DOHH2 (cell line): ENCODE measurements at regions not wholly inside any gene's neighbourhood (a gene's known extent, or its start where the extent isn't known, plus 50 kb on each side); places are given as distances from the start of the nearest gene placed in this dataset.

ENCODE experiments used
- H3F3A ChIP-seq: fragments of 200-600 bp; sonication (generic), shearing (Covaris generic); 2 replicates; pipeline ENCODE4 v1.6.0; 2016; ENCODE audit warnings: antibody characterized with exemption, mild to moderate bottlenecking; ENCODE audit not compliant: control insufficient read depth, insufficient read depth
- H3K27ac ChIP-seq: fragments of 200-600 bp; sonication (generic); 2 replicates; pipeline ENCODE4 v1.5.1; 2014; ENCODE audit warnings: low read depth, mild to moderate bottlenecking, low read length, moderate library complexity
- H3K27me3 ChIP-seq: fragments of 200-600 bp; sonication (generic); 2 replicates; pipeline ENCODE4 v1.6.1; 2014; ENCODE audit warnings: mild to moderate bottlenecking, low read length, mixed read lengths; ENCODE audit not compliant: control insufficient read depth
- H3K36me3 ChIP-seq: fragments of 200-600 bp; sonication (generic); 2 replicates; pipeline ENCODE4 v1.6.1; 2014; ENCODE audit warnings: mild to moderate bottlenecking, low read length, moderate library complexity, mixed read lengths; ENCODE audit not compliant: control insufficient read depth
- H3K4me1 ChIP-seq: fragments of 200-600 bp; sonication (generic); 2 replicates; pipeline ENCODE4 v1.6.1; 2014; ENCODE audit warnings: mild to moderate bottlenecking, low read length, mixed read lengths; ENCODE audit not compliant: control insufficient read depth
- H3K4me2 ChIP-seq: fragments of 200-600 bp; sonication (generic); 2 replicates; pipeline ENCODE4 v1.6.0; 2014; ENCODE audit warnings: mild to moderate bottlenecking, low read length, moderate library complexity
- H3K4me3 ChIP-seq: fragments of 200-600 bp; sonication (generic); 2 replicates; pipeline ENCODE4 v1.5.1; 2014; ENCODE audit warnings: mild to moderate bottlenecking, low read length, mixed read lengths
- H3K79me2 ChIP-seq: fragments of 200-600 bp; sonication (generic); 2 replicates; pipeline ENCODE4 v1.6.1; 2014; ENCODE audit warnings: mild to moderate bottlenecking, low read length, mixed read lengths; ENCODE audit not compliant: control insufficient read depth
- H3K9me2 ChIP-seq: fragments of 200-600 bp; sonication (generic); replicated peaks from 2 replicates; pipeline ENCODE4 v1.6.1; 2014; ENCODE audit warnings: mild to moderate bottlenecking, low read length, mixed read lengths; ENCODE audit not compliant: control insufficient read depth
- H3K9me3 ChIP-seq: fragments of 200-600 bp; sonication (generic); 2 replicates; pipeline ENCODE4 v1.6.1; 2014; ENCODE audit warnings: antibody characterized with exemption, low read length, mixed read lengths; ENCODE audit not compliant: control insufficient read depth, insufficient read depth
- H4K20me1 ChIP-seq: fragments of 200-600 bp; sonication (generic); 2 replicates; pipeline ENCODE4 v1.6.0; 2014; ENCODE audit warnings: low read depth, mild to moderate bottlenecking, antibody characterized with exemption, low read length, moderate library complexity; ENCODE audit not compliant: control insufficient read depth, insufficient read depth
- EZH2phosphoT487 ChIP-seq: fragments of 200-600 bp; sonication (generic); IDR thresholded peaks from 2 replicates; pipeline ENCODE4 v1.6.1; 2017; ENCODE audit warnings: borderline replicate concordance, mild to moderate bottlenecking, antibody characterized with exemption, low read length, moderate library complexity, mixed read lengths
- TF ChIP-seq, protein P1 (sequence below): fragments of 200-600 bp; sonication (generic); IDR thresholded peaks from one replicate; pipeline ENCODE4 v1.5.1; 2014; ENCODE audit warnings: antibody characterized with exemption, mild to moderate bottlenecking, low read depth, low read length; ENCODE audit not compliant: poor library complexity, severe bottlenecking

DNA sequence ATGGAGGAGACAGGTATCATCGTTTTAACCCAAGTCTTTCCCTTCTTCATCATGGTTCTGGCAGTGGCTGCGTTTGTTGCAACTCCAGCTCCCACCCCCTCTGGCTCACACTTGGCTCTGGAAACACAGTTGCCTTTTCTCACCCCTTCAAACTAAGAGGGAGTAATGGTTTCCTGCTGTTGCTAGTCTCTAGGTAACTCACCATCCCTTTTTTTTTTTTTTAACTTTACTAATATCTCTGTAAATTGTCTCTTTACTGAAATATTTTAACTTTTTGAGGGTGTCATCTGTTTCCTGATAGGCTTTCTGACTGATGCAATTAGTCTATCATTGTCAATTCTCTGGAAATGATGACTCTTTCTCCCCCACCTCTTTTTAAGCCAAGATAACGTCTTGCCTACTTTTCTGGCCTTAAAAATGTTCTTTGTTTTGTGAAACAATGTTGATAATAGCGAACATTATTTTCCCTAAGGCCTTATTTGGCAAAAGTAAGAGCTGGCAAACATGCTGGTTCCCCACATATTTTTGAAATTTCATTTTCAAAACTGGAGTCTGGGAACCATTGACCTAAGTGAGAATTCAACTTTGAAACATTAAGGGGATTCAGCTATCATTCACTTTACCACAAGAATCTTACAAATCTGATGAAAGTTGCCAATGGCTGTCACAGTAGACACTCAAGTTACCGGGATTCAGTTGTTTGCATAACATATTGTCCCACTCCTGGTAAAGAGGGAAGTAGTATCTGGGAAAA lies 85.3 kb downstream of the LEPR start:
- Histone ChIP-seq H3K9me2 (no peaks in the 10 kb centered on the region), H3K27me3 (no peaks in the 10 kb centered on the region), H3K79me2 (no peaks in the 10 kb centered on the region), H4K20me1 (no peaks in the 10 kb centered on the region), H3K4me1 (no peaks in the 10 kb centered on the region), H3K27ac (no peak overlapping the region), H3K4me3 (no peak overlapping the region), H3K4me2 (no peak overlapping the region), H3F3A (no peaks in the 10 kb centered on the region), H3K9me3 (no peaks in the 10 kb centered on the region), H3K36me3 (no peaks in the 10 kb centered on the region)
- TF ChIP-seq, protein P1, sequence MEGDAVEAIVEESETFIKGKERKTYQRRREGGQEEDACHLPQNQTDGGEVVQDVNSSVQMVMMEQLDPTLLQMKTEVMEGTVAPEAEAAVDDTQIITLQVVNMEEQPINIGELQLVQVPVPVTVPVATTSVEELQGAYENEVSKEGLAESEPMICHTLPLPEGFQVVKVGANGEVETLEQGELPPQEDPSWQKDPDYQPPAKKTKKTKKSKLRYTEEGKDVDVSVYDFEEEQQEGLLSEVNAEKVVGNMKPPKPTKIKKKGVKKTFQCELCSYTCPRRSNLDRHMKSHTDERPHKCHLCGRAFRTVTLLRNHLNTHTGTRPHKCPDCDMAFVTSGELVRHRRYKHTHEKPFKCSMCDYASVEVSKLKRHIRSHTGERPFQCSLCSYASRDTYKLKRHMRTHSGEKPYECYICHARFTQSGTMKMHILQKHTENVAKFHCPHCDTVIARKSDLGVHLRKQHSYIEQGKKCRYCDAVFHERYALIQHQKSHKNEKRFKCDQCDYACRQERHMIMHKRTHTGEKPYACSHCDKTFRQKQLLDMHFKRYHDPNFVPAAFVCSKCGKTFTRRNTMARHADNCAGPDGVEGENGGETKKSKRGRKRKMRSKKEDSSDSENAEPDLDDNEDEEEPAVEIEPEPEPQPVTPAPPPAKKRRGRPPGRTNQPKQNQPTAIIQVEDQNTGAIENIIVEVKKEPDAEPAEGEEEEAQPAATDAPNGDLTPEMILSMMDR, result no peak
- no peak for TF ChIP-seq EZH2phosphoT487

DNA sequence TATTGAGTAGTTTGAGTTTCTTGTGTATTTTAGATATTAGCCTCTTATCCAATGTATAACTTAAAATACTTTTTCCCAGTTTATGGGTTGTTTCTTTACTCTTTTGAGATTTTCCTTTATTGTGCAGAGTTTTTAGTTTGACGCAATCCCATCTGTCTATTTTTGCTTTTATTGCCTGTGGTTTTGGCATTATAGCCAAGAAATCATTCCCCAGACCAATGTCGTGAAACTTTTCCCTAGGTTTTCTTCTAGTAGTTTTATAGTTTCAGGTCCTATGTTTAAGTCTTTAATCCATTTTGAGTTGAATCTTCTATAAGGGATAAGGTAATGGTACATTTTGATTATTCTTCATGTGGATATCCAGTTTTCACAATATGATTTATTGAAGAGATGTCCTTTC lies 87.6 kb downstream of the LEPR start:
- Histone ChIP-seq H3K27me3 (no peaks in the 10 kb centered on the region), H3K4me3 (no peak overlapping the region), H3K4me1 (no peaks in the 10 kb centered on the region), H3K9me3 (no peaks in the 10 kb centered on the region), H3K4me2 (no peak overlapping the region), H3K79me2 (no peaks in the 10 kb centered on the region), H3K9me2 (no peaks in the 10 kb centered on the region), H3K27ac (no peak overlapping the region), H3K36me3 (no peaks in the 10 kb centered on the region), H3F3A (no peaks in the 10 kb centered on the region), H4K20me1 (no peaks in the 10 kb centered on the region)
- TF ChIP-seq, protein P1, result no peak
- no peak for TF ChIP-seq EZH2phosphoT487

DNA sequence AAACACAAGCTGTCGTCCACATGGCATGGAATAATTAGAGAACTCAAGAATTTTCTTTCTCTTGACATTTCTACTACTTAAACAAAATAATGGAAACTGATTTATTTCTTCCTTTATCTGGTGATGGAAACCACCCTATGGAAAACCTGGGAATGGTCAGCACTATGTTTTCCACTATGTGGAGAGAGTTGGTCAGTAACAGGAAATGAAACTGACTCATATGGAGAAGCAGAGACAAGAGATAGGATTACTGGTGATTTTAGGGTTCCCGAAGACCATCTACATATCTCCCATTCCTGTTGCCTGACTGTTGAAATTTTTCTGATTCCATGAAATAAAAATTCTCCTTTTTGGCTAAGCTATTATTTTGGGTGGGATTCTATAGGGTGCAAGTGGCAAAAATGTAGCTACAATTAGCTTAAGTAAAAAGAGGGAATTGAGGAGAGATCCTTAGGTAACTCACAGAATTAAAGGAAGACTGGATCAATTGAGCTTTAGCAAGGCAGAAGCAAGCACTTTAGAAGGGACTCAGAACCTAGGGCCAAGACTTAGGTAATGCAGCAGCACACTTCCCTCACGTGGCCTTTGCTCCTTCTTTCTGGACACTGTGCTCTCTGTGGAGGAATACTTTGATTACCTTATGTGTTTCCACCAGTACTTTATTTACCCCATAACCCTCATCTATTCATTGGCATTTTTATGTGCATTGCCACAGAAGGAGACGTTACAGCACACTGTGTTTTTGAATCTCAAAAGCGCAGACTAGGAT lies 89.6 kb downstream of the LEPR start:
- no peak for TF ChIP-seq EZH2phosphoT487
- TF ChIP-seq, protein P1, result no peak
- Histone ChIP-seq H3K4me1 (no peaks in the 10 kb centered on the region), H3K4me2 (no peak overlapping the region)

More for the DNA sequence above, 89.6 kb downstream of the LEPR start:
- no peaks in the 10 kb centered on the region for H3F3A ChIP-seq
- H3K9me3 ChIP-seq, result no peaks in the 10 kb centered on the region
- no peaks in the 10 kb centered on the region for H3K79me2 ChIP-seq
- H3K36me3 ChIP-seq, result no peaks in the 10 kb centered on the region
- H4K20me1 ChIP-seq, result no peaks in the 10 kb centered on the region
- H3K27ac ChIP-seq, result no peak overlapping the region
- H3K4me3 ChIP-seq, result no peak overlapping the region
- H3K27me3 ChIP-seq, result 0 out of 2 replicates have a peak, but pooled peaks cover 3% of the 10 kb centered on the region
- no peaks in the 10 kb centered on the region for H3K9me2 ChIP-seq
